Kidney (tissue), 13 donors: ENCODE measurements at regions not wholly inside any gene's neighbourhood (a gene's known extent, or its start where the extent isn't known, plus 50 kb on each side); places are given as distances from the start of the nearest gene placed in this dataset.

Experiments
- DNase-seq, 5 donors: peaks; one replicate each; pipeline ENCODE4 v3.0.0-alpha.2; 2013 to 2020
- FAIRE-seq: peaks from 2 replicates; lab custom pipeline; 2012; peaks lifted over from hg19 to GRCh38; lab: Jason Lieb, UNC
- H3K27ac ChIP-seq, 2 donors: one replicate each; pipeline ENCODE4 v1.7.0; 2013; ENCODE audit warnings: low read depth in 2 of 2, low read length in 2 of 2, inconsistent platforms in 1 of 2
- H3K27me3 ChIP-seq: one replicate; pipeline ENCODE4 v1.7.1; 2013; ENCODE audit warnings: low read length, inconsistent platforms; ENCODE audit not compliant: control insufficient read depth, insufficient read depth
- H3K36me3 ChIP-seq, 3 donors: one replicate each; pipeline versions ENCODE4 v1.7.0 to v1.7.1; 2013; ENCODE audit warnings: low read length in 3 of 3, control low read depth in 1 of 3, inconsistent platforms in 1 of 3; ENCODE audit not compliant: insufficient read depth in 3 of 3, control insufficient read depth in 2 of 3
- H3K4me1 ChIP-seq, 3 donors: one replicate each; pipeline versions ENCODE4 v1.7.0 to v1.7.1; 2013; ENCODE audit warnings: low read length in 3 of 3, inconsistent platforms in 1 of 3, low read depth in 1 of 3; ENCODE audit not compliant: control insufficient read depth in 2 of 3, insufficient read depth in 2 of 3
- H3K4me3 ChIP-seq, 3 donors: one replicate each; pipeline versions ENCODE4 v1.7.0 to v1.8.1; 2013; ENCODE audit warnings: low read length in 3 of 3, control low read depth in 1 of 3, inconsistent platforms in 1 of 3
- H3K9ac ChIP-seq, 3 donors: one replicate each; pipeline versions ENCODE4 v1.7.0 to v1.7.1; 2013; ENCODE audit warnings: low read length in 3 of 3, control low read depth in 1 of 3, inconsistent platforms in 1 of 3
- H3K9me3 ChIP-seq, 3 donors: one replicate each; pipeline versions ENCODE4 v1.7.0 to v1.7.1; 2013; ENCODE audit warnings: low read length in 3 of 3, control low read depth in 1 of 3, inconsistent platforms in 1 of 3; ENCODE audit not compliant: control insufficient read depth in 2 of 3, insufficient read depth in 1 of 3
- intact Hi-C: fragments of 100-400 bp; cut with DNase I; formaldehyde crosslinking; loops from one replicate; pipeline ENCODE4 v1.11.1; 2022
- TF ChIP-seq, protein P1 (sequence below): IDR thresholded peaks from 3 replicates; pipeline ENCODE4 v1.5.1; 2012; ENCODE audit warnings: mild to moderate bottlenecking, moderate library complexity, borderline replicate concordance; ENCODE audit not compliant: insufficient read depth; ENCODE audit errors: extremely low read depth
- donor health status: control.
- donor health status: control.
- donor health status: control.
- donor health status: control.
- donor health status: control.
- donor health status: DM: yes; HTN: yes; CAD: no.
- donor health status: Normal renal cell carcinoma (clear cell type).

DNA sequence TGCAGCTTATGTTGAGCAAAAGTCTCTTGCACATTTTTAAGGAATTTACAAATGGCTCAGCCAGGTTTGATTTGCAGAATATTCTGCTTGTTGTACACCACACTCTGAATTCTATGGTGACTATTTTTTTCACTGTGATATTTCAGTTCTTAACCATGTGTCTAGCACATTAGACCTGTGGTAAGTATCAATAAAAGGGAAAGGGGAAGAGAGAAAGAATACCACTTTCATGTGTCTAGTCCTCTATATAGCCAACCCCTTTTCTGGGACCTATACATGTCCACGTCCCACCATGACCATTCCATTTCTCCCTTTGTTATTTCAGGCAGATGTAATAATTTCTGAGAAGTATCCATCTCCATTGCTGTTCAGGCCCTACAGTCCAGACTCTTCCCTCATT is 121.3 kb upstream of the PNPLA4 start:
- Histone ChIP-seq H3K9ac (no peak overlapping the region), H3K9me3 (no peaks in the 10 kb centered on the region), H3K4me3 (no peak overlapping the region), H3K4me1 (peaks cover 0 to 3% (median 0%) of the 10 kb centered on the region in 3 donors), H3K27me3 (peaks cover 2% of the 10 kb centered on the region), H3K36me3 (no peaks in the 10 kb centered on the region), H3K27ac (no peak overlapping the region)
- TF ChIP-seq, protein P1, sequence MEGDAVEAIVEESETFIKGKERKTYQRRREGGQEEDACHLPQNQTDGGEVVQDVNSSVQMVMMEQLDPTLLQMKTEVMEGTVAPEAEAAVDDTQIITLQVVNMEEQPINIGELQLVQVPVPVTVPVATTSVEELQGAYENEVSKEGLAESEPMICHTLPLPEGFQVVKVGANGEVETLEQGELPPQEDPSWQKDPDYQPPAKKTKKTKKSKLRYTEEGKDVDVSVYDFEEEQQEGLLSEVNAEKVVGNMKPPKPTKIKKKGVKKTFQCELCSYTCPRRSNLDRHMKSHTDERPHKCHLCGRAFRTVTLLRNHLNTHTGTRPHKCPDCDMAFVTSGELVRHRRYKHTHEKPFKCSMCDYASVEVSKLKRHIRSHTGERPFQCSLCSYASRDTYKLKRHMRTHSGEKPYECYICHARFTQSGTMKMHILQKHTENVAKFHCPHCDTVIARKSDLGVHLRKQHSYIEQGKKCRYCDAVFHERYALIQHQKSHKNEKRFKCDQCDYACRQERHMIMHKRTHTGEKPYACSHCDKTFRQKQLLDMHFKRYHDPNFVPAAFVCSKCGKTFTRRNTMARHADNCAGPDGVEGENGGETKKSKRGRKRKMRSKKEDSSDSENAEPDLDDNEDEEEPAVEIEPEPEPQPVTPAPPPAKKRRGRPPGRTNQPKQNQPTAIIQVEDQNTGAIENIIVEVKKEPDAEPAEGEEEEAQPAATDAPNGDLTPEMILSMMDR: no peak
- intact Hi-C loops: no loop called here
- no peak for FAIRE-seq
- DNase-seq: no peak

DNA sequence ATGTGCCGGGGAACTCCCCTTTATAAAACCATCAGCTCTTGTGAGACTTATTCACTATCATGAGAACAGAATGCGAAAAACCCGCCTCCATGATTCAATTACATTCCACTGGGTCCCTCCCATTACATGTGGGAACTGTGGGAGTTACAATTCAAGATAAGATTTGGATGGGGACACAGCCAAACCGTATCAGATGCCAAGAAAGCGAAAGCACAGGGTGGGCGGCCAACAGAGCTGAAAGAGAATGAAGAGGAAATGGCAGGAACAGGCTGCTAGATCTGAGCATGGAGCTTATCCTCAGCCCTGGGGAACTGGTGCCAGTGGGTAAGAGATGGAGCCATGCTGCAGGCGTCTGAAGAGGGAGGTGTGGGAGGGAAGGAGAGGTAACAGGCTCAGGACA is 117.7 kb upstream of the PNPLA4 start:
- no peak for FAIRE-seq
- no peak for DNase-seq
- no peak overlapping the region for H3K4me3 ChIP-seq
- intact Hi-C loops: no loop called here
- H3K4me1 ChIP-seq: no peaks in the 10 kb centered on the region
- H3K9me3 ChIP-seq: no peaks in the 10 kb centered on the region
- no peak overlapping the region for H3K9ac ChIP-seq
- no peak overlapping the region for H3K27ac ChIP-seq
- TF ChIP-seq, protein P1: no peak
- H3K36me3 ChIP-seq: no peaks in the 10 kb centered on the region
- H3K27me3 ChIP-seq: peaks cover 2% of the 10 kb centered on the region

DNA sequence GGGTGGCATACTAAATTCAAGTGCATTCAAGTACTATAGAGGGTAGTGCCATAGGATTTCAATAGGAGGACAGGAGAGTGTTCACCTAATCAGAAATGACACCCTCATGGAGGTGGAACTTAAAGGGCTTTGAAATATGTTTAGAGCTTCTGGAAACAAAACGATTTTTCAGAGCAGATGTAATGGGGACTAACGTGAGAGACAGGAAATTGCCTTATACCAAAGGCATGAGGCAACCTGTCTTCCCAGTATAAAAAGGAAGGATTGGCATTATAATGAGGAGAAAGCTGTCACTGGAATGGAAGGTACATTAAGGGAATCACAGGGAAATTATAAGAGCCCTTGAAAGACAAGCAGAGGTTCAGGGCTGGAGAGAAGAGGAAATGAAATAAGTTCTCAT is 116.3 kb upstream of the PNPLA4 start:
- intact Hi-C loops: no loop called here
- Histone ChIP-seq H3K4me3 (no peak overlapping the region), H3K9ac (no peak overlapping the region), H3K9me3 (no peaks in the 10 kb centered on the region), H3K36me3 (no peaks in the 10 kb centered on the region), H3K27me3 (peaks cover 2% of the 10 kb centered on the region), H3K27ac (no peak overlapping the region), H3K4me1 (no peaks in the 10 kb centered on the region)
- TF ChIP-seq, protein P1: no peak
- FAIRE-seq: no peak
- DNase-seq: no peak

DNA sequence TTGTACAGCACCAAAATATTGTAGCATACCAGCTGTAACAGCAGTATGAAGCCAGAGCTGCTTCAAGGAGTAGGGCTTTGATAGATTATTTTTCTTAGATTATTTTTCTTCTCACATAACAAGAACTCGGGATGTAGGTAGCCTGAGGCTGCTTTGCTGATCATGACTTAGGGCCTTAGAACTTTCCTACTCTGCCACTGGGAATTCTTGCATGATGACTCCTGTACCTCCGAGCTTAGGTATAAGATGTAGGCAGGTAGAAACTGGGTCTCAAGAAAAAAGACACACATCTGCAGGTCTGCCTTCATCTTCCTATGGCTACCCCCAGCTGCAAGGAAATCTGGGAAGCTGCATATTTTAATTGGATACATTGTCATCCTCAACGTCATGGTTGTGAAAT is 115.9 kb upstream of the PNPLA4 start:
- Histone ChIP-seq H3K4me3 (no peak overlapping the region), H3K4me1 (no peaks in the 10 kb centered on the region), H3K36me3 (no peaks in the 10 kb centered on the region), H3K9me3 (no peaks in the 10 kb centered on the region), H3K27me3 (peaks cover 2% of the 10 kb centered on the region), H3K27ac (no peak overlapping the region), H3K9ac (no peak overlapping the region)
- intact Hi-C loops: no loop called here
- TF ChIP-seq, protein P1: no peak
- FAIRE-seq: no peak
- DNase-seq: no peak
